ENCODE measurements at regions not wholly inside any gene's neighbourhood (a gene's known extent, or its start where the extent isn't known, plus 50 kb on each side); places are given as distances from the start of the nearest gene placed in this dataset.

DNA sequence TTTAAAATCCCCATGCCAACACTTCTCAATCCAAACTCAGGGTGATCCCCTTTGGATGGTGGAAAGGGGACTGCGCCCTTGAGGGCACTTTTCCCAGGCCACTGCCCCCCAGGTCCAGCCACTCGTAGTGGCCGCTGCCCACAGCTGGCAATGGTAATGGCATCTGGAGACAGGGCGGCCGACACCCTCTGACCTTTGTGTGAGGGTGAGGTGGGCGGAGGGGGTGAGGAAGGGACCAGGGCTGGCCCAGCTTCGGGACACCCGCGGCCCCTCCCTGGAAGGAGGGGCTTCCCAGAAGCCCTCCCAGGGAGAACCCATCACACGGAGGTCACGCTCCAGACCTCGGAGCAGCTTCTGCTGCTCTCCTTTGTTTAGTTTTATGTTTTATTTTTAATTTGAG, 289.7 kb downstream of the FOXL1 start:
- no peak for DNase-seq (ENCODE audit: low read depth)

DNA sequence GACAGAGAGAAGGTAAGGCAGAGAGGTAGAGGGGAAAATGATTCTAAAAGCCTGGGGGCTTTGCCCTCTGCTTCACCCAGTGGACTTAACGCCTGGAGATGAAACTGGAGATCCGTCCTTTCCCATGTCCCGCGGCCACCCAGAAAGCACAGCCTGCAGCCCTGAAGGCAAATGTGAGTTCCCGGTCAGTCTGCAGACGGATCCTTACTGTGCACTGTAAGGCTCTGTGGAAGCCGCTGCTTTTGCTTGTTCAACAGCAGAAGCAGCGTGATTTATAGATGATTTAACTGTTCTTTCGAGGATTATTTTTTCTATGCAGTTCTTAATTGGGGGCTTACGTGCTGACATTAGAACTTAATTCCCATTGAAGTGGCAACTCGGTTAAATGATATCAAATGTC, 290.4 kb downstream of the FOXL1 start:
- DNase-seq (ENCODE audit: low read depth): no peak

GRCh38 chr16:86869288-86870022, 291.1 kb downstream of the FOXL1 start:
- no peak for DNase-seq (ENCODE audit: low read depth)

DNA sequence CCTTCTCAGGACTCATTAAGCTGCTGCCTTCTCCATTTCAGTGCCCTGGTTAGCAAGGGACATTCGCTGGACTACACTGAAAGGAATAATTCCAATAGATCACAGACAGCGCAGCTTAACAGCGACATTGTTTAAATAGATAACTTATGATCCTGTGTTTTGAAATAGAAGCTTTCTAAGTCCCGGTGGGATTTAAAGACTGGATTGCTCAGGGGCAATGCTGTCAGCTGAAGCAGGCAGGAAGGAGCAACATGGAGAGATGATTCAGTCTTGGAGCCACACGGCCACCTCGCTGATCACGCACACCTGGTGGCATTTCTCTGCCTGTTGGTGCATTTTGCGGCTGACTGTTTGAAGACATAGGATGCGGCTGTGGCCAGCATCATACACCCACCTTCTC, 292.0 kb downstream of the FOXL1 start:
- DNase-seq (ENCODE audit: low read depth): no peak

GRCh38 chr16:86872131-86872530, 293.8 kb downstream of the FOXL1 start:
- DNase-seq (ENCODE audit: low read depth): no peak

GRCh38 chr16:86872833-86873232, 294.5 kb downstream of the FOXL1 start:
- DNase-seq (ENCODE audit: low read depth): no peak

DNA sequence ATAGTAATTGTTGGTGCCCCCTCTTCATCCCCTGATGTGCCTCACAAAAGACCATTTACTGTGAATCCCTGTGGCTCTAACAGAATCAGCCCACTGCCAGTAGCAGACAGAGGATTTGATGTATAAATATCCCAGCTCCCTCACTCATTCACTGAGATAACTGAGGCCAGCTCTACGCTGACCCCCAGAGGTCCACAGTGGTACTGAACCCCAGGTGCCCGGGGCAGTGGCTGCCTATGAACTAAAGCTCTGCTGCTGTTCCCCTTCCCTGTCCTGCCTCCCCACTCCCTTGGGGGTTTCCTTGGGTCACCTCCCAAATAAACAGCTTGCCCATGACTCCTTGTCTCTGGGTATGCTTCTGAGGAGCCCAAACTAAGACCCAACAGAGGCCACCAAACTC, 295.8 kb downstream of the FOXL1 start:
- DNase-seq (ENCODE audit: low read depth): no peak

GRCh38 chr16:86876499-86876898, 298.1 kb downstream of the FOXL1 start:
- no peak for DNase-seq (ENCODE audit: low read depth)

DNA sequence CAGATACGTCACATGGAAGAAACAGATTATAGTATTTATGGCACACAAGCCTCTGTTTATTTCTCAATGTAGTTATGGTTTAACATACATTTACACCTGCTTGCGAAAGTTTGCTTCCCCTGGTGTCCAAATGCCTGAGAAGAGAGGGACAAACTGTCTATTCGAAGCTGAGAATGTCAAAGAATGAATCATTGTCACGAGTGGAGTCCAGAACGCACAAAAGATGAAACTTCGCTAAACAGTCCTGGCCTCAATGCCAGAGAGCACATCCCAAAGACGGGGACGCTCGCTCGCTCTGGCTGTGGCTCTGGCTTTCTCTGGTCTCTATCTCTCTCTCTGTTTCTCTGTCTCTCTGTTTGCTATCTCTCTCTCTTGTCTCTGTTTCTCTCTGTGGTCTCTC, 298.8 kb downstream of the FOXL1 start:
- DNase-seq (ENCODE audit: low read depth): no peak

DNA sequence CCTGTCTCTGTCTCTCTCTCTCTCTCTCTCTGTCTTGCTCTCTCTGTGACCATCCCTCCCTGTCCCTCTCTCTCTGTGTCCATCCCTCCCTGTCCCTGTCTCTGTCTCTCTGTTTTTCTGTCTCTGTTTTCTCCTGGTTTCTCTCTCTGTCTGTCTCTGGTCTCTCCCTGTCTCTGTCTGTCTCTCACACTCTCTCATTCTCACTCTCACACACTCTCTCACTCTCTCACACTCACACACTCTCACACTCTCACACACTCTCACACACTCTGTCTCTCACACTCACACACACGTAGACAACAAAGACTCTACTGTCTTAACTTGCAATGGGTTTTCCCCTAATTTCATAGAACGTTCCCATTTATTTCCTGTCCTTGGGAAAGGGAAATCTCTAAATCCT, 299.5 kb downstream of the FOXL1 start:
- no peak for DNase-seq (ENCODE audit: low read depth)

DNA sequence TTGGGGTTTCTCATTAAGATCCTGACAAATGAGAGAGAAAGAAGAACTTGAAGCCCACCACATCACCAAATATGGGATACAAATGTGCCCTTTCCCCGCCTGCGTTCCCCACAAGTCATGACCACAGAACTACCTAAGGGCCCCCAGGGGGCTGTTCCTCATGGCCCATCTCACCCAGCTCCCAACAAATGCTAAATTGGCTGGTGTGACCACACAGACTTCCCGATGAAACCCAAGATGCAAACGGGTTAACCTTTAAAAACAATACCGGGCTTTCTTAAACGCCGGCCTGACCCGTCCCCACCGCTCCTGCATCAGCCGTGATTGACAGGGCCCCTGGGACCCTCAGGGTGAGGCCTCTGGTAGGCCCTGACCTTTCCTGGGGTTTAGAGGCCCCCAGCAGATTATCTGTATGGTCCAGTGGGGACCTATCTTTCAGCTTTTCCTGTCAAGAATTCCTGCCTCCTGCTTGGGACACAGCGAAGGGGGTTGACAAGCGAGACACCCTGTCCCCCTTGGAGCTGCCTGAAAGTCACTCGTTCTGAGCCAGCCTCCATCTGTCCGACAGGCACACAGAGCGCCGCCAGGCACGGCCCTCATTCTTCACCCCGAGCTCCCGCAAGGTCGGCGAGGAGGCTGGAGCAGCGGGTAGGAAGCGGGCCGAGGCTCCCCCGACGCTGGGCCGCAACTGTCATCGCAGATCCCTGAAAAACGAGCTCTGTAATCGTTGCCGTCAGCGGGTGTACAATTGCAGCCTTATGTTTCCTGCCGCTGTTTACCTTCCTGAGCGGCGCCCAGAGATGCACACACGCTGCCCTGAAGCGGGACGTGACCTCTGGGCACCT, 300.1 kb downstream of the FOXL1 start:
- DNase-seq (ENCODE audit: low read depth): no peak

- DNase-seq (ENCODE audit: low read depth): no peak
Measured at GRCh38 chr16:86879268-86879667, 300.9 kb downstream of the FOXL1 start.

DNA sequence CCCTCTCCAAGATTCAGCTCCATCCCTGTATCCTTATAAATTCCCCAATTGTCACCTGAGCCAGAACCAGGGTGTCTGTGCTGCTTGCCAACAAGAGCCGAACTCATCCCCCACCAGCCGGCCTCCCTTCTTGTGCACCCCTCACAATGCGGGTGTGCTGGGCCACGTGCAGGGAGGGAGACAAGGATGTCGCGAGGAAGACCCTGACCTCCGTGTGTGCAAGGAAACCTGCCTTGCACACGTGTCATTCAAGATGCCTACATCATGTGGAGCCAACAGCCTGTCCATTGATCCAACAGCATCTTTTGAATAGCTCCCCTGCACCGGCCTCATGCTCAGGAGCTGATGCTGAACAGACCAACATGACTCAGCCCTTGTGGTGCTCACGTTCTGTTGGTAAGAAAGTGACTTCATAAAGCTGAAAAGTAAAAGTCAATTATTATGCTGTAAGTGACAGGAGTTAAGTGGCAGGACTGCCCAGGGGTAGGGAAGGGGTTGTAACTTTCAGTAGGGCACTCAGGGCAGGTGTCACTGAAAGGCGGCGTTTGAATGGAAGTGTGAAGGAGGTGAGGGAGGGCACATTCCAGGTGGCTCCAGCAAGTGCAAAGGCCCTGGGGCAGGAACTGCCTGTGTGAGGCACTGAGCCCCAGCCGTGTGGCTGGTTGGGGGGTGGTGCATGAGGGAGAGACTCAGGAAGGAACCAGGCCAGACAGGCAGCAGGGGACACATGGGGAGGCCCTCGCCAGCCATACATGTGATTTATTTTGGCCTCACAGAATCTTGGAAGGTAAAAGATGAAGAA, 302.2 kb downstream of the FOXL1 start:
- peak; percentile 41 for DNase-seq (ENCODE audit: low read depth)

DNA sequence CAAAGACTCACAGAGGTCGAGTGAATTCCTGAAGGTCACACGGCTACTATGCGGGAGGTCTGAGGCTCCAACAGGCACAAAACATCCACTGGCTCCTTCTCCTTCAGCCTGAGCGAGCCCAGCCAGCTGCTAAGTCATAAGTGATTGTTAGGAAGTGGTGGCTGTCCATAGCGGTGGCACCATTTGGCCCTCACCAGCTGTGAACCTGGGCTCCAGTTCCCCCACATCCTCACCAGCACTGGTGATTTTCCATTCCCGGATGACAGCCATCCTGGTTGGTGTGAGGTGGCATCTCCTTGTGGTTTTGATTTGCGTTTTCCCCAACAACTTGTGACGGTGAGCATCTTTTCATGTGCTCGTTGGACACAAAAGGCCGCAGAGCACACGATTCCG, 302.8 kb downstream of the FOXL1 start:
- no peak for DNase-seq (ENCODE audit: low read depth)

GRCh38 chr16:86881861-86882273, 303.5 kb downstream of the FOXL1 start:
- DNase-seq (ENCODE audit: low read depth): no peak

DNA sequence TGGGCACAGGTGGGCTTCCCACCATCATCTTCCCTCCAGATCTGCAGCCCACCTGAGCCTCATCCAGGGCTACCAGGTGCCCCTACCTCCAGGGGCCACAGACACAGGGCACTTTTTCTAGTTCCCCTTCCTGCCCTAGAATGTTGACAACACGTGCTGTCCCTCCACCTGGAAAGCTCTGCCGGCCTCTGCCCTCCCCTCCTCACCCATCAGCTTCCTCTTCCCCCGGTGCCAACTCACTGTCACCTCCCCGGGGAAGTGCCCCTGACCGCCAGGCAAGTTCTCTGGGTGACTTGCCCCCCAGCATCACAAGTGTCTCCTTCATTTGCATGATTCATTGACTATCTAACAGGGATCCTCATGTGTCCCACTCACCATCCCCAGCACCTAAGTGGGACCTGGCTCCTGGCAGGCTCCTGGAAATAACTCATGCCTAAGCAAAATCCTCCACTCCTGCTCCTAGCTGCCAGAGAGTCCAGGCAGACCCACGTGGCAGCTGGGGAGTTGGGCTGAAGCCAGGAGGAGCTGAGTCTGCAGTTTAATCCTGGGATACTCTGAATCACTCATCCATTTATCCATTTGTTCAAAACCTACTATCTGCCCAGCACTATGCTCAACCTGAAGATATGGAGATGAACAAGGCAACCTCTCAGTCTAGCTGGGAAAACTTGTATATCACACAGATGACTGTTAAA, 304.4 kb downstream of the FOXL1 start:
- peak; percentile 80 for DNase-seq (ENCODE audit: low read depth)

DNA sequence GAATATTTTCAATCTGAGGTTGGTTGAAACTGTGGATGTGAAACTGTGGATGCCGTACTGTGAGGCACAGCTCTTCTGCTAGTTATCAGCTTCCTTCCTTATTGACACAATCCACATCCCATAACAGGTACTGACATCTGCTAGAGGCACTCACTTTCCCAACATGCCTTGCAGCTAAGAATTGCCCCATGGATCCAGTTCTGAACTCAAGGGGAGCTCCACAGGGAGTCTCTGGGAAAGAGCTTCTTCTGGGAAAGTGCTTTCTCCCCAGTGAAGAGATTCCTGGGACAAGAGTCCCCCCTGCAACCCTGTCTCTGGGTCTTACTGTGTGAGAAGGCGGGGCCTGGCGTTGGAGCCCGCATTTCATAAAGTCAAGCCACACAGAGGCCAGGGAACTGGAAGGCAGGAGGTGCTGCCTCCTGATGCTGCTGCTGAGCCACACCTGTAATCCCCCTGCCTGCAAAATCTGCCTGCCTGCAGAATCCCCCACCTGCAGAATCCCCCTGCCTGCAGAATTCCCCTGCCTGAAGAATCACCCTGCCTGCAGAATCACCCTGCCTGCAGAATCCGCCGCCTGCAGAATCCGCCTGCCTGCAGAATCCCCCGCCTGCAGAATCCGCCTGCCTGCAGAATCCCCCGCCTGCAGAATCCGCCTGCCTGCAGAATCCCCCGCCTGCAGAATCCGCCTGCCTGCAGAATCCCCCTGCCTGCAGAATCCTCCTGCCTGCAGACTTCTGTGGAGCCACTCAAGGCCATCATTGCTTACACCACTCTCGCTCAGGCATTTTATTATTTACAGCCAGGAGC, 305.4 kb downstream of the FOXL1 start:
- peak; percentile 19 for DNase-seq (ENCODE audit: low read depth)

DNA sequence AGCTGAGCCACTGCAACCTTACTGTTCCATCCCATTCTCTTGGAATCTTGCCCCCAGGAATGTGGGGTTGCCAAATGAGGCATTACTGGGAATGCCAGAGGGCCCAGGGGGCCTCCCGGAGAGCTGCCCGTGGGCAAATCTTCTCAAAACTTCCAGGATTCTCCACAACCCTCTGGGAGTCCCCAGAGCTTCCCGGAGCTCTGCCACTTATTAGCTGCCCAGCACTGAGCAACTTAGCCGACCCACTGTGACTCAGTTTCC, 306.0 kb downstream of the FOXL1 start:
- no peak for DNase-seq (ENCODE audit: low read depth)

DNA sequence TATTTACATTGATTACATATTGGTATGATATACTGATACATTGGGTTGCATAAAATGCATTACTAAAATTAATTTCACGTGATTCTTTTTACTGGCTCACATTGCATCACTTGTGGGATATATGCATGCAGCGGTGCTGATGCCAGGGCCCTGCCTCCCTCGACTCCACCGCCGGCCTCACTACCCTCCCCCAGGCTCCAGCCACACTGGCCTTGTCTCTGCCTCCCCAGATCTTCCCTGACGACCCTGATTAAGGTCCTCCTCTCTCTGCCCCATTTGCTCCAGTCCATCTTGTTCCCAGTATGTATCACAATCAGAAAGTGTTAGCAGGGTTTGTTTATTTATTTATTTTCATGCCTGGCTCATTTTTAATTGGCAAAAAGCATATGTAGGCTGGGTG, 306.8 kb downstream of the FOXL1 start:
- DNase-seq (ENCODE audit: low read depth): no peak

DNA sequence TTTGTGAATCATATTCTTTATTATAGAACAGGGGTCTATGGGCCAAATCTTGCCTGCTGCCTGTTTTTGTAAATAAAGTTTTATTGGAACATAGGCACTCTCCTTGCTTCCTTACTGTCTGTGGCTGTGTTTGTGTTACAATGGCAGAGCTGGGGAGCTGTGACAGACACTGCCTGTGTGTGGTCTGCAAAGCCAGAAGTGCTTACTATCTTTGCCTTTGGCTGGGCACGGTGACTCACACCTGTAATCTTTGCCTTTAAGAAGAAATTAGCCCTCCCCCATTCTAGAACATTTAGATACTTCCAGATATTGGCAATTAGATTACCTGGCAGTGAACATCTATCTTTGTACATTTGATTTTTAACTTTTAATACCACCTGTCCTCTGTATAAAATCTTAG, 308.3 kb downstream of the FOXL1 start:
- DNase-seq (ENCODE audit: low read depth): peak; percentile 37

GRCh38 chr16:86887416-86887815, 309.1 kb downstream of the FOXL1 start:
- DNase-seq (ENCODE audit: low read depth): no peak
